K562 (cell line): ENCODE measurements at regions not wholly inside any gene's neighbourhood (a gene's known extent, or its start where the extent isn't known, plus 50 kb on each side); places are given as distances from the start of the nearest gene placed in this dataset.
A peak's percentile ranks its signal among the peaks of the same experiment; 100 is the strongest.

Source experiments
- ASH1L ChIP-seq: fragments of 450-650 bp; IDR thresholded peaks from 2 replicates; pipeline ENCODE4 v1.6.1; 2018; ENCODE audit warnings: borderline replicate concordance, mild to moderate bottlenecking, low read depth; ENCODE audit not compliant: partially characterized antibody
- BCL6 ChIP-seq: fragments of 250-450 bp; sonication (Bioruptor Pico); IDR thresholded peaks from 2 replicates; pipeline ENCODE4 v1.4.0; 2020
- CREBBP ChIP-seq: IDR thresholded peaks from one replicate; pipeline ENCODE4 v1.6.1; 2012; ENCODE audit warnings: low read depth, mild to moderate bottlenecking, control low read depth, inconsistent platforms, low read length
- E2F1 ChIP-seq: sonication (generic); formaldehyde crosslinking; IDR thresholded peaks from 2 replicates; pipeline ENCODE4 v1.8.1; 2023; ENCODE audit warnings: mild to moderate bottlenecking, missing genetic modification reagents, moderate library complexity
- ELF1 ChIP-seq: fragments of 200-800 bp; sonication (Bioruptor generic); IDR thresholded peaks from 2 replicates; pipeline ENCODE4 v1.6.1; 2016; ENCODE audit warnings: missing genetic modification characterization, missing compliant biosample characterization
- GABPA ChIP-seq: fragments of 200-800 bp; sonication (Bioruptor generic); conservative IDR thresholded peaks from 2 replicates; pipeline ENCODE4 v1.6.1; 2016; ENCODE audit warnings: low read depth, missing genetic modification characterization, missing compliant biosample characterization
- GABPB2 ChIP-seq: fragments of 250-450 bp; sonication (Bioruptor Pico); conservative IDR thresholded peaks from 2 replicates; pipeline ENCODE4 v1.5.1; 2021; ENCODE audit warnings: mild to moderate bottlenecking
- HBP1 ChIP-seq: fragments of 450-650 bp; formaldehyde crosslinking; IDR thresholded peaks from 2 replicates; pipeline ENCODE4 v1.4.0; 2022; ENCODE audit warnings: missing genetic modification characterization
- HDAC3 ChIP-seq: fragments of 450-650 bp; IDR thresholded peaks from 2 replicates; pipeline ENCODE4 v1.6.1; 2018; ENCODE audit warnings: borderline replicate concordance, mild to moderate bottlenecking, moderate library complexity; ENCODE audit not compliant: partially characterized antibody
- IRF9 ChIP-seq: fragments of 450-650 bp; IDR thresholded peaks from 2 replicates; pipeline ENCODE4 v1.6.1; 2016; ENCODE audit warnings: missing biosample characterization, missing genetic modification characterization
- MBD2 ChIP-seq: sonication (generic); IDR thresholded peaks from 2 replicates; pipeline ENCODE4 v1.6.1; 2016; ENCODE audit warnings: low read depth, borderline replicate concordance
- PRMT5 ChIP-seq: sonication (generic); formaldehyde crosslinking; IDR thresholded peaks from 2 replicates; pipeline ENCODE4 v1.5.0; 2020; ENCODE audit warnings: missing genetic modification reagents
- SPI1 ChIP-seq: IDR thresholded peaks from 2 replicates; pipeline ENCODE4 v1.6.1; 2011; ENCODE audit warnings: low read depth, low read length, control low read depth, borderline replicate concordance
- XRCC4 ChIP-seq: IDR thresholded peaks from one replicate; pipeline ENCODE4 v1.6.1; 2011; ENCODE audit not compliant: insufficient read depth, insufficient read length; ENCODE audit errors: extremely low read depth
- ZBTB34 ChIP-seq: fragments of 250-450 bp; sonication (Bioruptor Pico); IDR thresholded peaks from 2 replicates; pipeline ENCODE4 v1.8.0; 2021; ENCODE audit warnings: mild to moderate bottlenecking, moderate library complexity
- ZNF311 ChIP-seq: fragments of 250-450 bp; sonication (Bioruptor Pico); IDR thresholded peaks from 2 replicates; pipeline ENCODE4 v1.4.0; 2020; ENCODE audit warnings: mild to moderate bottlenecking, moderate library complexity
- ZNF551 ChIP-seq: fragments of 250-450 bp; sonication (Bioruptor Pico); IDR thresholded peaks from 2 replicates; pipeline ENCODE4 v1.5.0; 2021; ENCODE audit warnings: mild to moderate bottlenecking, moderate library complexity
- ZNF609 ChIP-seq: sonication (generic); formaldehyde crosslinking; IDR thresholded peaks from 2 replicates; pipeline ENCODE4 v1.8.1; 2023; ENCODE audit warnings: missing genetic modification reagents, mild to moderate bottlenecking, borderline replicate concordance

GRCh38 chr12:89258240-89258969 is 93.9 kb downstream of the DUSP6 start (continued):
- TF ChIP-seq ZNF609 (no peak), CREBBP (no peak), GABPB2 (CRISPR knock-in tag) (no peak), IRF9 (tag) (no peak), HBP1 (CRISPR knock-in tag) (no peak), BCL6 (CRISPR knock-in tag) (no peak), SPI1 (no peak), ASH1L (no peak), ZBTB34 (no peak), MBD2 (no peak), ZNF551 (CRISPR knock-in tag) (no peak), ELF1 (peak; percentile 68), PRMT5 (no peak), XRCC4 (no peak), GABPA (tag) (peak; percentile 56), ZNF311 (peak; percentile 60; the same call in 1 of the 2 replicates), E2F1 (CRISPR knock-in tag) (no peak), HDAC3 (no peak)
